NCI-H128 (cell line): ENCODE measurements at regions not wholly inside any gene's neighbourhood (a gene's known extent, or its start where the extent isn't known, plus 50 kb on each side); places are given as distances from the start of the nearest gene placed in this dataset.

ENCODE experiments used
- DNase-seq: peaks from one replicate; lab custom pipeline; 2025; ENCODE audit not compliant: unreplicated experiment; lab: John Stamatoyannopoulos, UW

GRCh38 chr2:59888015-59888414 is 665.4 kb downstream of the BCL11A start:
- no peak for DNase-seq

- no peak for DNase-seq
Measured at GRCh38 chr2:59887366-59887765, 666.1 kb downstream of the BCL11A start.

GRCh38 chr2:59886759-59887158 is 666.7 kb downstream of the BCL11A start:
- no peak for DNase-seq

GRCh38 chr2:59885541-59885940 is 667.9 kb downstream of the BCL11A start:
- no peak for DNase-seq

- DNase-seq: no peak
Measured at GRCh38 chr2:59884166-59884565, 669.3 kb downstream of the BCL11A start.

- no peak for DNase-seq
Measured at GRCh38 chr2:59882822-59883221, 670.6 kb downstream of the BCL11A start.

- no peak for DNase-seq
Measured at GRCh38 chr2:59882279-59882678, 671.2 kb downstream of the BCL11A start.

GRCh38 chr2:59881218-59881617 is 672.2 kb downstream of the BCL11A start:
- DNase-seq: no peak

GRCh38 chr2:59879700-59880131 is 673.7 kb downstream of the BCL11A start:
- no peak for DNase-seq

GRCh38 chr2:59875836-59876235 is 677.6 kb downstream of the BCL11A start:
- DNase-seq: no peak

GRCh38 chr2:59874971-59875755 is 678.3 kb downstream of the BCL11A start:
- no peak for DNase-seq

- DNase-seq: no peak
Measured at GRCh38 chr2:59874361-59874760, 679.1 kb downstream of the BCL11A start.

- DNase-seq: no peak
Measured at GRCh38 chr2:59871830-59872229, 681.6 kb downstream of the BCL11A start.

- DNase-seq: no peak
Measured at GRCh38 chr2:59868981-59869380, 684.5 kb downstream of the BCL11A start.

- DNase-seq: no peak
Measured at GRCh38 chr2:59866436-59866835, 687.0 kb downstream of the BCL11A start.

GRCh38 chr2:59858540-59858939 is 694.9 kb downstream of the BCL11A start:
- no peak for DNase-seq

- no peak for DNase-seq
Measured at GRCh38 chr2:59857109-59857508, 696.3 kb downstream of the BCL11A start.

- DNase-seq: no peak
Measured at GRCh38 chr2:59856391-59856790, 697.1 kb downstream of the BCL11A start.

- no peak for DNase-seq
Measured at GRCh38 chr2:59853032-59853431, 700.4 kb downstream of the BCL11A start.

- DNase-seq: no peak
Measured at GRCh38 chr2:59851836-59852475, 701.5 kb downstream of the BCL11A start.

- DNase-seq: no peak
Measured at GRCh38 chr2:59850554-59850953, 702.9 kb downstream of the BCL11A start.

GRCh38 chr2:59833941-59834340 is 719.5 kb downstream of the BCL11A start:
- no peak for DNase-seq

GRCh38 chr2:59830601-59831000 is 722.9 kb downstream of the BCL11A start:
- DNase-seq: no peak
